Ectodermal cell (in vitro differentiated cells): ENCODE measurements at regions not wholly inside any gene's neighbourhood (a gene's known extent, or its start where the extent isn't known, plus 50 kb on each side); places are given as distances from the start of the nearest gene placed in this dataset.

Experiments
- H3K27ac ChIP-seq: 2 replicates; pipeline ENCODE4 v1.7.0; 2013; ENCODE audit warnings: mild to moderate bottlenecking, low read depth, low read length; ENCODE audit not compliant: insufficient read depth, poor library complexity, severe bottlenecking
- H3K27me3 ChIP-seq: 2 replicates; pipeline ENCODE4 v1.7.0; 2013; ENCODE audit warnings: mild to moderate bottlenecking, low read length; ENCODE audit not compliant: insufficient read depth, control insufficient read depth, poor library complexity, severe bottlenecking
- H3K36me3 ChIP-seq: one replicate; pipeline ENCODE4 v1.7.0; 2013; ENCODE audit warnings: low read length; ENCODE audit not compliant: control insufficient read depth, insufficient read depth
- H3K4me1 ChIP-seq: one replicate; pipeline ENCODE4 v1.7.0; 2013; ENCODE audit warnings: low read length; ENCODE audit not compliant: control insufficient read depth, insufficient read depth
- H3K4me3 ChIP-seq: 2 replicates; pipeline ENCODE4 v1.7.0; 2013; ENCODE audit warnings: low read depth, low read length, control low read depth; ENCODE audit not compliant: insufficient read depth
- H3K9me3 ChIP-seq: 2 replicates; pipeline ENCODE4 v1.7.0; 2013; ENCODE audit warnings: mild to moderate bottlenecking, low read length, moderate library complexity; ENCODE audit not compliant: control insufficient read depth
- WGBS, 2 experiments: methylation state at CpG; one replicate each; pipeline ENCODE4 v1.1.7; 2013; ENCODE audit warnings: missing lambda C conversion rate in 2 of 2; 5-methylcytosine and 5-hydroxymethylcytosine counted together

- no peaks in the 10 kb centered on the region for H3K36me3 ChIP-seq
- no peak overlapping the region for H3K27ac ChIP-seq
- no peaks in the 10 kb centered on the region for H3K9me3 ChIP-seq
- no peak overlapping the region for H3K4me3 ChIP-seq
- no peaks in the 10 kb centered on the region for H3K4me1 ChIP-seq
- WGBS, 2 experiments, result 37 to 50% methylated on average over 2 of the region's 2 CpGs
- H3K27me3 ChIP-seq, result no peaks in the 10 kb centered on the region
These were observed 473.1 kb upstream of the TCF4 start for GRCh38 chr18:56060967-56061541.

- Histone ChIP-seq H3K27me3 (no peaks in the 10 kb centered on the region), H3K9me3 (no peaks in the 10 kb centered on the region), H3K27ac (no peak overlapping the region), H3K4me1 (no peaks in the 10 kb centered on the region), H3K36me3 (no peaks in the 10 kb centered on the region), H3K4me3 (no peak overlapping the region)
- 73 to 87% methylated on average over 1 of the region's 1 CpG for WGBS, 2 experiments
These were observed 464.2 kb upstream of the TCF4 start for GRCh38 chr18:56052202-56052601.

- H3K27me3 ChIP-seq, result no peaks in the 10 kb centered on the region
- no peak overlapping the region for H3K27ac ChIP-seq
- H3K36me3 ChIP-seq, result no peaks in the 10 kb centered on the region
- no peaks in the 10 kb centered on the region for H3K4me1 ChIP-seq
- no peaks in the 10 kb centered on the region for H3K9me3 ChIP-seq
- 88 to 98% methylated on average over 1 of the region's 1 CpG for WGBS, 2 experiments
- no peak overlapping the region for H3K4me3 ChIP-seq
These were observed 456.2 kb upstream of the TCF4 start for GRCh38 chr18:56044239-56044638.

- Histone ChIP-seq H3K36me3 (no peaks in the 10 kb centered on the region), H3K27ac (peak overlapping the region; percentile 2), H3K27me3 (no peaks in the 10 kb centered on the region), H3K9me3 (no peaks in the 10 kb centered on the region), H3K4me1 (no peaks in the 10 kb centered on the region), H3K4me3 (no peak overlapping the region)
- 65 to 76% methylated on average over 4 of the region's 4 CpGs for WGBS, 2 experiments
These were observed 455.7 kb upstream of the TCF4 start for GRCh38 chr18:56043641-56044061.

GRCh38 chr18:56042915-56043536 lies 455.0 kb upstream of the TCF4 start:
- 93 to 100% methylated on average over 2 of the region's 2 CpGs for WGBS, 2 experiments
- Histone ChIP-seq H3K9me3 (no peaks in the 10 kb centered on the region), H3K4me3 (no peak overlapping the region), H3K36me3 (no peaks in the 10 kb centered on the region), H3K4me1 (no peaks in the 10 kb centered on the region), H3K27ac (peak overlapping the region; percentile 2), H3K27me3 (no peaks in the 10 kb centered on the region)

GRCh38 chr18:56038171-56039030 lies 450.4 kb upstream of the TCF4 start:
- 92 to 97% methylated on average over 8 of the region's 8 CpGs for WGBS, 2 experiments
- no peaks in the 10 kb centered on the region for H3K36me3 ChIP-seq
- no peak overlapping the region for H3K4me3 ChIP-seq
- no peaks in the 10 kb centered on the region for H3K4me1 ChIP-seq
- no peaks in the 10 kb centered on the region for H3K9me3 ChIP-seq
- H3K27ac ChIP-seq, result no peak overlapping the region
- no peaks in the 10 kb centered on the region for H3K27me3 ChIP-seq

- Histone ChIP-seq H3K36me3 (no peaks in the 10 kb centered on the region), H3K4me1 (no peaks in the 10 kb centered on the region), H3K9me3 (no peaks in the 10 kb centered on the region), H3K4me3 (no peak overlapping the region), H3K27me3 (no peaks in the 10 kb centered on the region), H3K27ac (no peak overlapping the region)
- WGBS, 2 experiments, result 98% methylated on average over 2 of the region's 2 CpGs
These were observed 448.7 kb upstream of the TCF4 start for GRCh38 chr18:56036741-56037140.

GRCh38 chr18:56035546-56035945 lies 447.6 kb upstream of the TCF4 start:
- Histone ChIP-seq H3K4me3 (no peak overlapping the region), H3K27ac (no peak overlapping the region), H3K9me3 (no peaks in the 10 kb centered on the region), H3K36me3 (no peaks in the 10 kb centered on the region), H3K4me1 (no peaks in the 10 kb centered on the region), H3K27me3 (no peaks in the 10 kb centered on the region)
- 91 to 100% methylated on average over 2 to 3 of the region's 3 CpGs for WGBS, 2 experiments

GRCh38 chr18:56034949-56035348 lies 447.0 kb upstream of the TCF4 start:
- Histone ChIP-seq H3K36me3 (no peaks in the 10 kb centered on the region), H3K4me1 (no peaks in the 10 kb centered on the region), H3K27ac (no peak overlapping the region), H3K9me3 (no peaks in the 10 kb centered on the region), H3K27me3 (no peaks in the 10 kb centered on the region), H3K4me3 (no peak overlapping the region)
- 98 to 100% methylated on average over 2 of the region's 2 CpGs for WGBS, 2 experiments

GRCh38 chr18:56030060-56030459 lies 442.1 kb upstream of the TCF4 start:
- H3K4me3 ChIP-seq, result no peak overlapping the region

More at GRCh38 chr18:56030060-56030459, 442.1 kb upstream of the TCF4 start:
- Histone ChIP-seq H3K27me3 (no peaks in the 10 kb centered on the region), H3K4me1 (no peaks in the 10 kb centered on the region), H3K27ac (no peak overlapping the region), H3K36me3 (no peaks in the 10 kb centered on the region), H3K9me3 (no peaks in the 10 kb centered on the region)
- WGBS, 2 experiments, result 88 to 92% methylated on average over 2 to 3 of the region's 3 CpGs
